ENCODE measurements at regions not wholly inside any gene's neighbourhood (a gene's known extent, or its start where the extent isn't known, plus 50 kb on each side); places are given as distances from the start of the nearest gene placed in this dataset.

DNA sequence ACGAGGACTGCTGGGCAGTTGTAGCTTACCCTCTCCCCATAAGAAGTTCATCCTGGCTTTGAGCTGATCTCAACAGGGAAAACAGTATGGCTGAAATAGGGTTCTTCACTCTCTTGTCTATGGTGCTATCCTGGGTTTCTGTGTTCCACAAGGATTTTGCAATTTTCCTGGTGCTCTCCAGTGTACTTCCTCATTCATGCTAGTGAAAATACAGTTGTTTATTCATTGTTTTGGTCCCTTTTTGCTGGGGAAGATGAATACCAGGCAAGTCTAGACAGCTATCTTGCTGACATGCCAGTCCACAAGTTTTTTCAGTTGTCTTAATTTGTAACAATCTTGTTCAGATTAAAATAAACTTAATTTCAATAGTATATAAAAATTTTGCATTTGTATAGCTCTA lies 306.5 kb downstream of the DLEU7 start:
- TF ChIP-seq CTCF (IDR thresholded peaks at IDR 0.05; ENCODE audit: borderline replicate concordance, extremely low read depth, low read length, poor library complexity, severe bottlenecking) (no peak), EZH2 (IDR thresholded peaks at IDR 0.05; ENCODE audit: borderline replicate concordance, low read depth, low read length, severe bottlenecking) (no peak)
